ENCODE measurements at regions not wholly inside any gene's neighbourhood (a gene's known extent, or its start where the extent isn't known, plus 50 kb on each side); places are given as distances from the start of the nearest gene placed in this dataset.

DNA sequence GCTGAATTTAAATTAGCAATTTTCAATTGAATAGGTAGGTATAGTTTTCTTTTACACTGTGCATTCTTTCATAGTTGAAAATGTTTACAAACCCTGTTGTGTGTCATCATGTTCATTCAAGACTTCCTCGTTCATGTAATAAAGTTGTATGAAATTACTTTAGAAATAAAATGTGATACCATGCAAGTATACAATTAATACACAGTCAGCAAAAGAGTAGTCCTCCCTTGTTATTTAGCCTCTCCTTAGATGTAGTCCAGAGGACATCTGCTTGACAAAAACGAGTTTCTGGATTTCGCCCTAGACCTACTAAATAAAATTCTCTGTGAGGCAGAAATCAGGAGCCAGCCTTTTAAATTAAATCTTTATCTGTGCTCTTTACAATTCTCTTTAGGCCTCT, 231.6 kb downstream of the CXXC4 start:
- no peak for ATAC-seq

GRCh38 chr4:104262678-104263077, 232.0 kb downstream of the CXXC4 start:
- TF ChIP-seq PATZ1 (CRISPR knock-in tag; IDR thresholded peaks at IDR 0.05; ENCODE audit: borderline replicate concordance), result no peak
- no peak for TF ChIP-seq ZNF70 (CRISPR knock-in tag; IDR thresholded peaks at IDR 0.05)
- TF ChIP-seq TCF4 (CRISPR knock-in tag; IDR thresholded peaks at IDR 0.05; ENCODE audit: borderline replicate concordance), result no peak
- no peak for TF ChIP-seq GLIS3 (CRISPR knock-in tag; IDR thresholded peaks at IDR 0.05)
- no peak for TF ChIP-seq ARNTL (CRISPR knock-in tag; IDR thresholded peaks at IDR 0.05; ENCODE audit: borderline replicate concordance, low read depth)
- no peak for TF ChIP-seq TOX (CRISPR knock-in tag; IDR thresholded peaks at IDR 0.05; ENCODE audit: borderline replicate concordance)
- TF ChIP-seq CSDC2 (CRISPR knock-in tag; IDR thresholded peaks at IDR 0.05), result no peak
- TF ChIP-seq TSHZ2 (CRISPR knock-in tag; IDR thresholded peaks at IDR 0.05), result no peak
- TF ChIP-seq ESRRG (CRISPR knock-in tag; IDR thresholded peaks at IDR 0.05), result no peak
- no peak for TF ChIP-seq CREB5 (CRISPR knock-in tag; IDR thresholded peaks at IDR 0.05; ENCODE audit: low read depth)
- no peak for TF ChIP-seq ZFP30 (CRISPR knock-in tag; IDR thresholded peaks at IDR 0.05)
- TF ChIP-seq RARB (CRISPR knock-in tag; IDR thresholded peaks at IDR 0.05), result no peak
- ATAC-seq, result no peak

More for the DNA sequence above, 231.6 kb downstream of the CXXC4 start:
- TF ChIP-seq ZFP30 (CRISPR knock-in tag; IDR thresholded peaks at IDR 0.05), result no peak
- TF ChIP-seq TSHZ2 (CRISPR knock-in tag; IDR thresholded peaks at IDR 0.05), result no peak
- TF ChIP-seq PPARA (CRISPR knock-in tag; IDR thresholded peaks at IDR 0.05; ENCODE audit: borderline replicate concordance), result no peak
- no peak for TF ChIP-seq SNAI2 (CRISPR knock-in tag; IDR thresholded peaks at IDR 0.05)
- no peak for TF ChIP-seq GLIS3 (CRISPR knock-in tag; IDR thresholded peaks at IDR 0.05)
- no peak for TF ChIP-seq ZC3H10 (CRISPR knock-in tag; IDR thresholded peaks at IDR 0.05)
- TF ChIP-seq OSR1 (CRISPR knock-in tag; IDR thresholded peaks at IDR 0.05), result no peak
- TF ChIP-seq ZFP3 (CRISPR knock-in tag; IDR thresholded peaks at IDR 0.05), result no peak
- TF ChIP-seq ZNF70 (CRISPR knock-in tag; IDR thresholded peaks at IDR 0.05), result no peak
- TF ChIP-seq TOX (CRISPR knock-in tag; IDR thresholded peaks at IDR 0.05; ENCODE audit: borderline replicate concordance), result no peak
- no peak for TF ChIP-seq CREB5 (CRISPR knock-in tag; IDR thresholded peaks at IDR 0.05; ENCODE audit: low read depth)
- TF ChIP-seq ISL1 (CRISPR knock-in tag; IDR thresholded peaks at IDR 0.05), result no peak
- TF ChIP-seq TCF4 (CRISPR knock-in tag; IDR thresholded peaks at IDR 0.05; ENCODE audit: borderline replicate concordance), result no peak
- TF ChIP-seq CSDC2 (CRISPR knock-in tag; IDR thresholded peaks at IDR 0.05), result no peak
- no peak for TF ChIP-seq RARB (CRISPR knock-in tag; IDR thresholded peaks at IDR 0.05)
- no peak for TF ChIP-seq BACH2 (CRISPR knock-in tag; IDR thresholded peaks at IDR 0.05; ENCODE audit: borderline replicate concordance)
- TF ChIP-seq, protein P1, sequence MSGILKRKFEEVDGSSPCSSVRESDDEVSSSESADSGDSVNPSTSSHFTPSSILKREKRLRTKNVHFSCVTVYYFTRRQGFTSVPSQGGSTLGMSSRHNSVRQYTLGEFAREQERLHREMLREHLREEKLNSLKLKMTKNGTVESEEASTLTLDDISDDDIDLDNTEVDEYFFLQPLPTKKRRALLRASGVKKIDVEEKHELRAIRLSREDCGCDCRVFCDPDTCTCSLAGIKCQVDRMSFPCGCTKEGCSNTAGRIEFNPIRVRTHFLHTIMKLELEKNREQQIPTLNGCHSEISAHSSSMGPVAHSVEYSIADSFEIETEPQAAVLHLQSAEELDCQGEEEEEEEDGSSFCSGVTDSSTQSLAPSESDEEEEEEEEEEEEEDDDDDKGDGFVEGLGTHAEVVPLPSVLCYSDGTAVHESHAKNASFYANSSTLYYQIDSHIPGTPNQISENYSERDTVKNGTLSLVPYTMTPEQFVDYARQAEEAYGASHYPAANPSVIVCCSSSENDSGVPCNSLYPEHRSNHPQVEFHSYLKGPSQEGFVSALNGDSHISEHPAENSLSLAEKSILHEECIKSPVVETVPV (CRISPR knock-in tag; IDR thresholded peaks at IDR 0.05), result no peak
- no peak for TF ChIP-seq POU6F1 (CRISPR knock-in tag; IDR thresholded peaks at IDR 0.05; ENCODE audit: borderline replicate concordance, low read depth)
- no peak for TF ChIP-seq ZNF8 (CRISPR knock-in tag; IDR thresholded peaks at IDR 0.05)
- no peak for TF ChIP-seq ZNF565 (CRISPR knock-in tag; conservative IDR thresholded peaks at IDR 0.05; ENCODE audit: low read depth)

All from SK-N-SH treated with all-trans-retinoic acid at 6 μM for 48 hours (cell line).